CD4-positive, alpha-beta T cell (primary cell): ENCODE measurements at regions not wholly inside any gene's neighbourhood (a gene's known extent, or its start where the extent isn't known, plus 50 kb on each side); places are given as distances from the start of the nearest gene placed in this dataset.

Experiments used
- ATAC-seq: fragments of 200-7000 bp; cut with Tn5 transposase; one replicate; pipeline ENCODE4 v1.10.0; 2022; ENCODE audit warnings: mild to moderate bottlenecking; ENCODE audit not compliant: poor library complexity
- CTCF ChIA-PET: fragments of 350-600 bp; sonication (Branson Sonifier 250); formaldehyde crosslinking; loops from one replicate; lab custom pipeline; 2021; ENCODE audit warnings: antibody characterized with exemption, inconsistent platforms; lab: Charles Lee
- POLR2A ChIA-PET: fragments of 350-600 bp; sonication (Branson Sonifier 250); formaldehyde crosslinking; loops from one replicate; lab custom pipeline; 2021; ENCODE audit warnings: antibody characterized with exemption, inconsistent platforms; lab: Charles Lee
- DNase-seq, 14 experiments: peaks; one replicate each; pipeline ENCODE4 v3.0.0-alpha.2; 2013 to 2020; ENCODE audit warnings: mixed read lengths in 2 of 14
- H3K27ac ChIP-seq, 2 donors: one replicate each; pipeline versions ENCODE4 v1.5.1 to v1.7.0; 2013; ENCODE audit warnings: low read length in 2 of 2, low read depth in 1 of 2, mild to moderate bottlenecking in 1 of 2
- H3K27me3 ChIP-seq, 2 experiments: 1 replicate in 1 of 2; 2 replicates in 1 of 2; pipeline versions ENCODE4 v1.6.1 to v1.7.0; 2013; ENCODE audit warnings: low read length in 2 of 2, control low read depth in 1 of 2, mild to moderate bottlenecking in 1 of 2, moderate library complexity in 1 of 2; ENCODE audit not compliant: insufficient read depth in 2 of 2, control insufficient read depth in 1 of 2
- H3K36me3 ChIP-seq: one replicate; pipeline ENCODE4 v1.6.1; 2013; ENCODE audit warnings: low read length, control low read depth; ENCODE audit not compliant: insufficient read depth
- H3K4me1 ChIP-seq: one replicate; pipeline ENCODE4 v1.6.1; 2013; ENCODE audit warnings: low read length, control low read depth; ENCODE audit not compliant: insufficient read depth
- H3K4me3 ChIP-seq: one replicate; pipeline ENCODE4 v1.5.1; 2013; ENCODE audit warnings: mild to moderate bottlenecking, low read length, moderate library complexity
- H3K9me3 ChIP-seq, 2 experiments: 1 replicate in 1 of 2; 2 replicates in 1 of 2; pipeline versions ENCODE4 v1.6.1 to v1.7.0; 2013; ENCODE audit warnings: low read length in 2 of 2, mild to moderate bottlenecking in 2 of 2, control low read depth in 1 of 2, moderate library complexity in 1 of 2; ENCODE audit not compliant: control insufficient read depth in 1 of 2, insufficient read depth in 1 of 2
- H3K27ac Mint-ChIP-seq: one replicate; pipeline ENCODE4 v1.8.0; 2020; ENCODE audit warnings: mixed read lengths
- H3K27me3 Mint-ChIP-seq: one replicate; pipeline ENCODE4 v1.8.0; 2021; ENCODE audit warnings: mixed read lengths
- H3K36me3 Mint-ChIP-seq: one replicate; pipeline ENCODE4 v1.8.0; 2021; ENCODE audit warnings: low read depth, mixed read lengths
- H3K4me1 Mint-ChIP-seq: one replicate; pipeline ENCODE4 v1.8.0; 2021; ENCODE audit warnings: low read depth, mixed read lengths
- H3K4me3 Mint-ChIP-seq: one replicate; pipeline ENCODE4 v1.8.0; 2020; ENCODE audit warnings: mild to moderate bottlenecking, mixed read lengths
- H3K9me3 Mint-ChIP-seq: one replicate; pipeline ENCODE4 v1.8.0; 2020; ENCODE audit warnings: mixed read lengths
- CTCF ChIP-seq: fragments of 200-600 bp; IDR thresholded peaks from one replicate; pipeline ENCODE4 v1.8.0; 2022; ENCODE audit warnings: antibody characterized with exemption, mild to moderate bottlenecking
- intact Hi-C, 2 experiments: fragments of 100-400 bp; cut with DNase I in 1 of 2; cut with micrococcal nuclease in 1 of 2; formaldehyde crosslinking; loops; one replicate each; pipeline versions ENCODE4 v1.15.1 to v1.9.0; 2023 to 2025; cut with DNase I, micrococcal nuclease

- Mint-ChIP-seq H3K36me3 (no peaks in the 10 kb centered on the region), H3K4me1 (no peaks in the 10 kb centered on the region), H3K27ac (no peak overlapping the region), H3K9me3 (no peaks in the 10 kb centered on the region), H3K4me3 (no peak overlapping the region), H3K27me3 (no peaks in the 10 kb centered on the region)
- ATAC-seq = no peak
- TF ChIP-seq CTCF = no peak
- Histone ChIP-seq H3K27ac (no peak overlapping the region), H3K4me3 (no peak overlapping the region), H3K27me3 (no peaks in the 10 kb centered on the region), H3K36me3 (no peaks in the 10 kb centered on the region), H3K9me3 (no peaks in the 10 kb centered on the region), H3K4me1 (no peaks in the 10 kb centered on the region)
- intact Hi-C loops = no loop called here
- CTCF ChIA-PET = no interaction called here
- no peak for DNase-seq
- POLR2A ChIA-PET = no interaction called here
These were observed 163.8 kb upstream of the KCNK2 start for GRCh38 chr1:214918745-214919144.

- ATAC-seq = no peak
- Mint-ChIP-seq H3K27me3 (no peaks in the 10 kb centered on the region), H3K9me3 (no peaks in the 10 kb centered on the region), H3K4me3 (no peak overlapping the region), H3K4me1 (no peaks in the 10 kb centered on the region), H3K36me3 (no peaks in the 10 kb centered on the region), H3K27ac (no peak overlapping the region)
- no peak overlapping the region for H3K27ac ChIP-seq
- no peaks in the 10 kb centered on the region for H3K27me3 ChIP-seq
- intact Hi-C loops = no loop called here
- no peaks in the 10 kb centered on the region for H3K36me3 ChIP-seq
- CTCF ChIA-PET = interaction anchor here (0.7 to 0.9 kb wide), 3 partner anchors 12 to 70 kb away, joined by 4 to 5 read pairs (median 4); no protein-coding TSS in a partner anchor
- no peak for TF ChIP-seq CTCF
- no peaks in the 10 kb centered on the region for H3K4me1 ChIP-seq
- POLR2A ChIA-PET = no interaction called here
- DNase-seq = no peak
- H3K9me3 ChIP-seq = no peaks in the 10 kb centered on the region
- H3K4me3 ChIP-seq = no peak overlapping the region
These were observed 162.2 kb upstream of the KCNK2 start for GRCh38 chr1:214920337-214920736.

DNA sequence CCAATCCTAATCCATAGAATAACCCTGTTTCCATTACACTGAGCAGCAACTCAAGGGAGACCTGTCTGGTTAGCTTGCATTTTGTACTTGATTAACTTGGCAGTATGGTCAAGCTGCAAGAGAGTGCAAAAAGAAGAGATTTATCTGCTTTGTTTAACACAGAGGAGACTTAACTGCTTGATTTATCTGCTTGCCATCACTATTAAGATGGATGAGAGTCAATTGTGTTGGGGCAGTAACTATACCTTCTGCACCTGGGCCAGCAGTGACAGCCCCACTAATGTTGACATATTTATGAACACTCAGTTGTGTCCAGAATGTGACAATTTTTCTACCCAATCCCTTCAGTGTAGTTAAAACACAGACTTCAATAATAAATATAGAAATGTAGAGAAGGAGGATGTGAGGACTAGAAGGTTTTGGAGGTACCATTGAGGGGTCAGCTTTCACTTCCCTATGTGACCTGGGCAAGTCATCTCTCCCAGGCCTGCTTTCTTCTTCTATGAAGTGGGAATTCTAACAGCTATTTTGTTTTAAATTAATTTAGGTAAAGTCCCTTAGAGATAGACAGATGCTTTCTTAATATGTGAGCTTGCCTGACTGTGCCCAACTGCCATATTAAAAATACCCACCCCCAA is 159.1 kb upstream of the KCNK2 start:
- DNase-seq (no peak), ATAC-seq (no peak)
- Histone ChIP-seq H3K27me3 (no peaks in the 10 kb centered on the region), H3K36me3 (no peaks in the 10 kb centered on the region), H3K4me3 (no peak overlapping the region), H3K27ac (no peak overlapping the region), H3K9me3 (no peaks in the 10 kb centered on the region), H3K4me1 (no peaks in the 10 kb centered on the region)
- Mint-ChIP-seq H3K9me3 (peaks cover 1% of the 10 kb centered on the region), H3K27ac (no peak overlapping the region), H3K36me3 (no peaks in the 10 kb centered on the region), H3K4me3 (no peak overlapping the region), H3K4me1 (no peaks in the 10 kb centered on the region), H3K27me3 (peaks cover 4% of the 10 kb centered on the region)
- ChIA-PET POLR2A (no interaction called here), CTCF (no interaction called here)
- intact Hi-C loops = no loop called here
- no peak for TF ChIP-seq CTCF
